ENCODE measurements at regions not wholly inside any gene's neighbourhood (a gene's known extent, or its start where the extent isn't known, plus 50 kb on each side); places are given as distances from the start of the nearest gene placed in this dataset.
"Not testable (repeated sequence)": the region's sequence is repeated elsewhere in the genome, so short reads cannot be mapped to it uniquely, and the experiment has no call there.

DNA sequence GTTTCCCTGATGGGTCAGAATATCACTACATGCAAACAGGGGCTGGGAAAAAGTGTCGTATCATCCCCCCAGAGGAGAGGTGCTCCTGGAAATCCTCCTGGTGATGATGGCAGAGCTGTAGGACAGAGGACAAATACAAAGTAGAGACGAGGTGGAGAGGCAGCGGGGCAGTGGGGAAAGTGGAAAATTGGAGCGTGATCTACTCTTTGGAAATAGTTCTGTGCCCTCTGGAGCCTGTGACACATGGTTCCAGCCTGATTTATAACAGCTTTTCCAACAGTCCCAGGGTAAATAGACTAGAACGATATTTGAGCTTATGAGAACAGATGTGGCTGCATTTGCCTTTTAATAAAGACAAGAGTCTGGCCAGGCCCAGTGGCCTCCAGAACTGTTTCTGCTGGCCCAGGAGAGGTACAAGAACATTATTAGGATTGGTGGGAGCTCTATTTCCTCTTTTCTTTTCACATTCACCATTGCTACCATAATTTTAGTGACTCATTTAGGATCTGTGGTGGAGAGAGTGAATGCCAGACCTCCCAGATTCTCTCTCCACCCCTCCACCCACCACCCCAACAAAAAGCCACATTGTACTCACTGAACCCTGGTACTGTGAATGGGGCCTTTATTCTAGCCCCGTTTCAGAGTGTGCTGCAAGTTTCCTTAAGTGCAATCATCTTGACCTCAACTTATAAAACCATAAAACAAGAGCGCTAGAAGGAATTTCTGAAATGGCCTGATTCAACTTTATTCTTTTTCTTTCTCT lies 78.3 kb downstream of the BTBD3 start:
- TF ChIP-seq TAF1 (conservative IDR thresholded peaks at IDR 0.05) (no peak), HNF4A (conservative IDR thresholded peaks at IDR 0.05) (no peak), RAD21 (IDR thresholded peaks at IDR 0.05) (no peak), RXRA (IDR thresholded peaks at IDR 0.05) (no peak), CTCF (IDR thresholded peaks at IDR 0.05; ENCODE audit: low read depth, low read length, missing input control) (no peak), YY1 (IDR thresholded peaks at IDR 0.05) (no peak), FOXA1 (IDR thresholded peaks at IDR 0.05) (no peak), EGR1 (IDR thresholded peaks at IDR 0.05; ENCODE audit: low read depth in 2 of 2) (no peak), NR2F2 (IDR thresholded peaks at IDR 0.05) (no peak), MAX (IDR thresholded peaks at IDR 0.05) (no peak), GABPA (IDR thresholded peaks at IDR 0.05 in 1 of 2, conservative IDR thresholded peaks at IDR 0.05 in 1 of 2) (no peak), FOXA2 (IDR thresholded peaks at IDR 0.05) (no peak), ATF3 (IDR thresholded peaks at IDR 0.05) (no peak), SP1 (IDR thresholded peaks at IDR 0.05) (no peak), JUND (IDR thresholded peaks at IDR 0.05) (no peak), HNF4G (IDR thresholded peaks at IDR 0.05) (no peak), REST (IDR thresholded peaks at IDR 0.05) (no peak)
- TF ChIP-seq, protein P1, sequence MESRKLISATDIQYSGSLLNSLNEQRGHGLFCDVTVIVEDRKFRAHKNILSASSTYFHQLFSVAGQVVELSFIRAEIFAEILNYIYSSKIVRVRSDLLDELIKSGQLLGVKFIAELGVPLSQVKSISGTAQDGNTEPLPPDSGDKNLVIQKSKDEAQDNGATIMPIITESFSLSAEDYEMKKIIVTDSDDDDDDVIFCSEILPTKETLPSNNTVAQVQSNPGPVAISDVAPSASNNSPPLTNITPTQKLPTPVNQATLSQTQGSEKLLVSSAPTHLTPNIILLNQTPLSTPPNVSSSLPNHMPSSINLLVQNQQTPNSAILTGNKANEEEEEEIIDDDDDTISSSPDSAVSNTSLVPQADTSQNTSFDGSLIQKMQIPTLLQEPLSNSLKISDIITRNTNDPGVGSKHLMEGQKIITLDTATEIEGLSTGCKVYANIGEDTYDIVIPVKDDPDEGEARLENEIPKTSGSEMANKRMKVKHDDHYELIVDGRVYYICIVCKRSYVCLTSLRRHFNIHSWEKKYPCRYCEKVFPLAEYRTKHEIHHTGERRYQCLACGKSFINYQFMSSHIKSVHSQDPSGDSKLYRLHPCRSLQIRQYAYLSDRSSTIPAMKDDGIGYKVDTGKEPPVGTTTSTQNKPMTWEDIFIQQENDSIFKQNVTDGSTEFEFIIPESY (IDR thresholded peaks at IDR 0.05) = no peak
- no peak for DNase-seq (ENCODE audit: low spot score)
- Histone ChIP-seq H3K4me3 (ENCODE audit: low read depth in 1 of 3, low read length in 3 of 3) (no peak overlapping the region), H3K36me3 (ENCODE audit: control insufficient read depth in 4 of 4, insufficient read depth in 3 of 4, low read depth in 1 of 4, low read length in 3 of 4) (no peaks in the 10 kb centered on the region), H3K4me1 (ENCODE audit: control insufficient read depth in 4 of 4, insufficient read depth in 4 of 4, low read length in 3 of 4) (no peaks in the 10 kb centered on the region), H3K9me3 (ENCODE audit: control insufficient read depth in 4 of 4, low read length in 3 of 4) (no peaks in the 10 kb centered on the region), H3K27ac (ENCODE audit: low read depth in 1 of 2, low read length in 2 of 2) (no peak overlapping the region), H3K27me3 (ENCODE audit: control insufficient read depth in 4 of 4, insufficient read depth in 4 of 4, low read length in 3 of 4) (no peaks in the 10 kb centered on the region), H3K9ac (ENCODE audit: low read depth in 1 of 2, low read length in 2 of 2) (no peak overlapping the region)
- 80% methylated on average over 7 of the region's 7 CpGs for WGBS

- not testable (repeated sequence) for H3K4me3 ChIP-seq (ENCODE audit: low read depth in 1 of 3, low read length in 3 of 3); H3K27ac ChIP-seq (ENCODE audit: low read depth in 1 of 2, low read length in 2 of 2); H3K9me3 ChIP-seq (ENCODE audit: control insufficient read depth in 4 of 4, low read length in 3 of 4); H3K9ac ChIP-seq (ENCODE audit: low read depth in 1 of 2, low read length in 2 of 2); H3K36me3 ChIP-seq (ENCODE audit: control insufficient read depth in 4 of 4, insufficient read depth in 3 of 4, low read depth in 1 of 4, low read length in 3 of 4); H3K4me1 ChIP-seq (ENCODE audit: control insufficient read depth in 4 of 4, insufficient read depth in 4 of 4, low read length in 3 of 4); H3K27me3 ChIP-seq (ENCODE audit: control insufficient read depth in 4 of 4, insufficient read depth in 4 of 4, low read length in 3 of 4); DNase-seq (ENCODE audit: low spot score)
- 91% methylated on average over 1 of the region's 1 CpG for WGBS
Observed at GRCh38 chr20:12004776-12005175, 87.1 kb downstream of the BTBD3 start.
